ENCODE measurements at regions not wholly inside any gene's neighbourhood (a gene's known extent, or its start where the extent isn't known, plus 50 kb on each side); places are given as distances from the start of the nearest gene placed in this dataset.

- no peak for TF ChIP-seq CHD7 (IDR thresholded peaks at IDR 0.05; ENCODE audit: insufficient replicate concordance, low read length)
- TF ChIP-seq SIN3A (conservative IDR thresholded peaks at IDR 0.05 in 1 of 2, IDR thresholded peaks at IDR 0.05 in 1 of 2; ENCODE audit: low read depth in 1 of 2, low read length in 2 of 2) = no peak
- no peak for TF ChIP-seq PHF8 (conservative IDR thresholded peaks at IDR 0.05; ENCODE audit: low read depth, low read length)
- TF ChIP-seq ZNF274 (IDR thresholded peaks at IDR 0.05; ENCODE audit: borderline replicate concordance, extremely low read depth, low read length) = no peak
- no peak for TF ChIP-seq RBBP5 (IDR thresholded peaks at IDR 0.05; ENCODE audit: borderline replicate concordance, low read depth, low read length)
These were observed 86.9 kb upstream of the GORAB start (continued) for GRCh38 chr1:170445096-170445495.

Data from H1 (cell line).